GM19397 (cell line): ENCODE measurements at regions not wholly inside any gene's neighbourhood (a gene's known extent, or its start where the extent isn't known, plus 50 kb on each side); places are given as distances from the start of the nearest gene placed in this dataset.
"Not testable (repeated sequence)": the region's sequence is repeated elsewhere in the genome, so short reads cannot be mapped to it uniquely, and the experiment has no call there.

Source experiments
- ATAC-seq: cut with Tn5 transposase; IDR thresholded peaks from one replicate; pipeline ENCODE4 v1.9.1; 2021; ENCODE audit warnings: mild to moderate bottlenecking, moderate library complexity; ENCODE audit not compliant: unreplicated experiment

- ATAC-seq: no peak
These were observed 180.2 kb upstream of the EOLA2 start for GRCh38 chrX:150118476-150118875.

- ATAC-seq: no peak
These were observed 181.0 kb upstream of the EOLA2 start for GRCh38 chrX:150119323-150119722.

GRCh38 chrX:150125045-150125444 lies 186.8 kb upstream of the EOLA2 start:
- ATAC-seq: not testable (repeated sequence)

GRCh38 chrX:150127216-150127615 lies 188.9 kb upstream of the EOLA2 start:
- no peak for ATAC-seq

- ATAC-seq: no peak
These were observed 205.6 kb upstream of the EOLA2 start for GRCh38 chrX:150143721-150144440.

GRCh38 chrX:150146271-150146896 lies 208.1 kb upstream of the EOLA2 start:
- no peak for ATAC-seq

- no peak for ATAC-seq
These were observed 210.7 kb upstream of the EOLA2 start for GRCh38 chrX:150148749-150149672.

GRCh38 chrX:150150076-150150779 lies 211.9 kb upstream of the EOLA2 start:
- no peak for ATAC-seq

- ATAC-seq: no peak
These were observed 212.4 kb upstream of the MAMLD1 start for GRCh38 chrX:150150780-150151125.

- ATAC-seq: no peak
These were observed 211.1 kb upstream of the MAMLD1 start for GRCh38 chrX:150152036-150152435.

- ATAC-seq: no peak
These were observed 210.6 kb upstream of the MAMLD1 start for GRCh38 chrX:150152546-150152945.

- ATAC-seq: no peak
These were observed 207.6 kb upstream of the MAMLD1 start for GRCh38 chrX:150155436-150156035.

GRCh38 chrX:150156615-150157014 lies 206.5 kb upstream of the MAMLD1 start:
- no peak for ATAC-seq

- no peak for ATAC-seq
These were observed 205.8 kb upstream of the MAMLD1 start for GRCh38 chrX:150157291-150157690.

GRCh38 chrX:150158554-150159332 lies 204.4 kb upstream of the MAMLD1 start:
- no peak for ATAC-seq

- no peak for ATAC-seq
These were observed 203.6 kb upstream of the MAMLD1 start for GRCh38 chrX:150159537-150159936.

- ATAC-seq: no peak
These were observed 202.5 kb upstream of the MAMLD1 start for GRCh38 chrX:150160656-150161055.

- no peak for ATAC-seq
These were observed 201.9 kb upstream of the MAMLD1 start for GRCh38 chrX:150161193-150161592.

- ATAC-seq: no peak
These were observed 201.0 kb upstream of the MAMLD1 start for GRCh38 chrX:150162141-150162540.
